ENCODE measurements at regions not wholly inside any gene's neighbourhood (a gene's known extent, or its start where the extent isn't known, plus 50 kb on each side); places are given as distances from the start of the nearest gene placed in this dataset.

DNA sequence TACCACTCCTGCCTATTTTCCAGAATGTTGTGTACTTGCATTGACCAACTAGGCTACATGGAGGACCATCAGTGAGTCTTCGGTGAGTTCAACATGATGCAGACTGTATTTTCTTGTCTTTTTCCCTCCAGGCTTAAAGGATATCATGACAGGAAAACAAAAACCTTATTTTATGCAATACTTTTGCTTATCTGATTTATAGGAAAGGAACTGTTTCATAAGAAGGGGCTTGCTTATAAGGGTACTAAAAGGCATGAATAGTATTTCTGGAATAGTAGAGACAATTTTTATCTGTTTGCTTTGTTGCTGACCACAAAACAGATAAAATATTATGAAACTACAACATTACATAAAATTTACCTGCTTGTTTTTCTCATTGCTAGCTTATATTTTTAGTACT lies 374.7 kb downstream of the KLF5 start:
- no peak for DNase-seq

DNA sequence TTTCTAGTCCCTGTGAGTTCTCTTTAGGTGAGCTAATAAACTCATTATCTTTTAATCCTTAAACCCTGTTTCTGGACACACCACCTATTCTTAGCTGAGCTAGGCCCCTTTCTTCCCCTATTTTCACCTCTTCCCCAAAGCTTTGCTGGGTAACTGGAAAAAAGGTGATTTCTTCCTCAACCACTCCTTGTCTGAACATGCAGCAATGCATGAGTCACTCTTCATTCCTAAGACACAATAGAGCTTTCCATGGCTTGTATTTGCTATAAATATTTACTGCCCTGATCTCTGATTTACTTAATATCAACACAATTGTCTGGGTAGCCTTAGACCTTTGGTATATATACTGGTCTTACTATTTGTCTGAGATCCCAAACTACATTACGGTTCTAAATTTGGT lies 370.9 kb downstream of the KLF5 start:
- DNase-seq, result no peak

- no peak for DNase-seq
These were observed 369.9 kb downstream of the KLF5 start for GRCh38 chr13:73428706-73429105.

- peak; percentile 54 for DNase-seq
These were observed 369.3 kb downstream of the KLF5 start for GRCh38 chr13:73428137-73428536.

- DNase-seq, result no peak
These were observed 364.2 kb downstream of the KLF5 start for GRCh38 chr13:73422973-73423372.

GRCh38 chr13:73421310-73421912 lies 362.6 kb downstream of the KLF5 start:
- DNase-seq, result no peak

GRCh38 chr13:73419186-73419585 lies 360.4 kb downstream of the KLF5 start:
- DNase-seq, result peak; percentile 13

- DNase-seq, result no peak
These were observed 358.3 kb downstream of the KLF5 start for GRCh38 chr13:73417012-73417615.

GRCh38 chr13:73416093-73416492 lies 357.3 kb downstream of the KLF5 start:
- no peak for DNase-seq

DNA sequence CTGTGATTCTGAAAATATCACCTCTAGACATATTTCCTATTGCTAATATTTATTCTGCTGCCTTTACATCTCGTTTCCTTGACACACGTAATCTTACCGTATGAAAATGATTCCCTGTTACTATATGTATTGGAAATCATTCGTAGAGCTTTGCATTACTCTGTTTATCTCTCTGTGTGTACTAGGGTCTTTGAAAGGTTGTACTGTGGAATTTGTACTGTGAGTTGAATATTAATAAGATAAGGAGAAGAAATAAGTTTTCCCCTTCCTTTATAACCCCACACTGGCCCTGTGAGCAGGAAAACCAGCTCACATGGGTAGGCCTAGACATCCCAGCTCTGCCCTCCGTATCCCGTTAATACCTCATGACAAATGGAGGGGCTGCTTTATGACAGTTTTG lies 354.9 kb downstream of the KLF5 start:
- no peak for DNase-seq

GRCh38 chr13:73412933-73413332 lies 354.1 kb downstream of the KLF5 start:
- no peak for DNase-seq

DNA sequence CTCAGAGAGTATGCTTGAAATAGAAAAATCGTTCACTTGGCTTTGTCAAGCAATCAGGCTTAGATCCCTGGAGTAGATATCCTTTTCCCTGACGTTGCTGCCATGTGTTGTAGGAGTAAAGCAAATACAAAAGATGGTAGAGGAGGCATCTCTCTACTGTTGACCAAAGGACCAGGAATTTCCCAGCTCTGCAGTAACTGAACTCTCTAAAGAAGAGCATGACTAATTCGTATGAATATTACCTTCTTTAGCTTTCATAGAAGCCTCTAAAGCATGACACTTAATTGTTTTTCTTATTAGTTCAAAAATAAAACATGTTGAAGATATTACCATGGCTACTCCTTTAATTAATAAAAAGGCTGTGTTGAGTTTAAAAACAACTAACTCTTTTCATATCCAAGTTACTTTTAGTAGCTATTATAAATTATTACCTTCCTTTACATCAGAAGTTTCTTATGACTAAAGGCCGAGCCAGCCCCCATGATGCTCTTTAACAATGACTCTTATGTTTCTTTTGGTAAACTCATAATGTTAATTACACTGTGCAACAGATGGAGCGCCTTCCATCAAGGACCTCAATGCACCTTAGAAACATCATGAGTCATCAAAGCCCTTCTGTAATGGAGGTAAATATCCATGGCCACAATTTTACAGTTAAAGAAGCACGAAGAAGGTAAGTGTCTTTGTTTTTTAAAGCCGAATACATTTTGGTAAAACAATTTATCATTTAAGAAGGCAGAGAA lies 352.4 kb downstream of the KLF5 start:
- no peak for DNase-seq

DNA sequence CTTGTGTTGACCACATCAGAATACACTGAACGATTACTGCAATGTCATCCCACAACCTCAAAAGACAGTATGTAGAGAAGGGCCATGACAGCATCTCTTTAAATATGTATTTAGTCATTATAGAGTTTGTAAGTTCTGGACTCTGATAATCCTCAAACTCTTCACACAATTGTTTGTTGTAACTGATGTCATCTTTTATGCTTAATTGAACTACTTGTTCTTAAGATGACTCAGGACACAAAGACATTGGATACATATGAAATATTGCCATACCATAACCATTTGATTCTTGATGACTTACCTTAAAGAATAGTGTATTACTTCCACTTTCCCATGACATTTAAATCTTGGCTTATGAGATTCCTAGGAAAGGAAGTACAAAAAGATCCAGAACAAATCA lies 347.6 kb downstream of the KLF5 start:
- DNase-seq, result no peak

- no peak for DNase-seq
These were observed 345.8 kb downstream of the KLF5 start for GRCh38 chr13:73404581-73404980.

DNA sequence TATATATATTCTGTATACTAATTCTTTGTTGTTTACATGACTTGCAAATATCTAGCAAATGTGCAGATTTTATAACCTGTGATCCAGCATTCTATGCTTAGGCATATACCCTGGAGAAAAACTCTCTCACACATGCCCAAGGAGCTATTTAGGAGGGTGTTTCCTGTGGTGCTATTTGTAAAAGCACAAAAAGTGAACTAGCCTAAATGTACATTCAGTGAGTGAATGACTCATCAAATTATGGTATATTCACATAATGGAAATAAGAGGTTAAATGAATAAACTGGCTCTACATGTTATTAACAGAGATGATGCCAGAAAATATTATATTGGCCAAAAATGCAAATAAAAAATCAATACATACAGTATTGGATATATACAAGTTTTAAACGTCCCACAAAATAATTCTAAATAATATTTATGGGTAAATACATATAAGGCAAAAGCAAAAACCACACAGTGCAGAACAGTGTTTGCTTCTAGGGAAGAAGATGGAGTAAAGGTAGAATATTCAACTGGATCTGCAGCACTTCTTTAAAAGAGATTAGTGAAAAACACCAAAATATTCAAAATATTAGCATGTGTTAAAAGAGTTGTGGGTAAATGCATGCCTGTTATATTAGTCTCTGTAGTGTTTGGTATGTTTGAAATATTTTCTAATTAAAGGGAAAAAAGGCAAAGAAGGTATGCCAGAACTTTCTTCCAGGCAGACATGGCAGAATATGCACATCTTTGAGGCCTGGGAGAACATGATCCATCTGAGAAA lies 344.7 kb downstream of the KLF5 start:
- no peak for DNase-seq

DNA sequence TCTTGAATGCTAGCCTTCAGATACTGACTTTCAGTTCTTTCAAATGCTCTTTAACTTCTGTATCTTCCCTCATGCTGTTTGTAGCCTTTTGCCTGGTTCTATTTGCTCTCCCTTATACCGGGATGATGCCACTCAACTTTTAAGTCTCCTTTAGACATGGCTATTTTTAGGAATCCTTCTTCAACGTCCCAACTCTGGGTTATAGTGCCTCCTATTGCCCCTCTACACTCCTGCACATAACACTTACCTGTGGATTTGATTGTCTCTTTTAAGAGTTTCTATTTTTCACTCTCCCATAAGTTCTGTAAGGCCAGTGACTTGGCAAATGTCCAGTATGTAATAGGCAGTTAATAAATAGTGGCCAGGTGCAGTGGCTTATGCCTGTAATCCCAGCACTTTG lies 343.0 kb downstream of the KLF5 start:
- peak; percentile 16 for DNase-seq

DNA sequence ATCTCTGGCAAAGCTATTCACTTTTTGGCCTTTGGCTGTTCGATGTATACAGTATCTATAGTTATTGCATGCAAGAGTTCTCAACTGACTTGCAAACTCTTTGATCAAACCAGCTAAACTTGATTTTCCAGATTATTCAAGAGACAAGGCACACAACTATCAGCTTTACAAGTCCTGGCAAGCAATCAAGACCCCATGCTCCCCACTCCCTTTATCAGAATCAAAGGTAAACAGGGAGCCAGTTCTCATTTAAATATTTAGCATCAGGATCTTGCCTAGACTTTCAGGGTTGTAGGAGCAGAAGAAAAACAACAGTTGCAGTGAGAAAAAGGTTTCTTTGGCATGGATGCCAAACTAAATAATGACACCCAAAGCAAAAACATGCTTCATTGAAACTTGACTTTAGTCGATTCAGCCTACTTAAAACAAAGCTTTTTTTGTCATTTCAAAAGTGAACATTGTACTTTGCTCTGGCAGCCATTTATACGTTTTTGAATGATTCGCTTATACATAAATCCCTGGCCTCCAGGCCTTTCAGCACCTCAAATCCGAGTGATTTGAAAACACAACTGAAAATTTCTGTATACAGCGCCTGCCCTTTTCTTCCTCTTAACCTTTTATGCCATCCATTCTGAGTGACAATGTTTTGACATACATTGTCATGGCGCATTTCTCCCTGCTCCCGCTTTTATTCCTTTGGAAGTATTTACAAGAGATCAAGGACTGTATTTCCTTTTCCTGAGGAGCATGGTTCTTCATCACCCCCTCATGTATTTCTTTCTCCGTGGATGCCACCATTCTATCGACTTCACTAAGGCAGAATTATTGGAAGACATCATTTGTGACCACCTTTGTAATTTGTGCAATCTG lies 340.8 kb downstream of the KLF5 start:
- peak; percentile 64 for DNase-seq

DNA sequence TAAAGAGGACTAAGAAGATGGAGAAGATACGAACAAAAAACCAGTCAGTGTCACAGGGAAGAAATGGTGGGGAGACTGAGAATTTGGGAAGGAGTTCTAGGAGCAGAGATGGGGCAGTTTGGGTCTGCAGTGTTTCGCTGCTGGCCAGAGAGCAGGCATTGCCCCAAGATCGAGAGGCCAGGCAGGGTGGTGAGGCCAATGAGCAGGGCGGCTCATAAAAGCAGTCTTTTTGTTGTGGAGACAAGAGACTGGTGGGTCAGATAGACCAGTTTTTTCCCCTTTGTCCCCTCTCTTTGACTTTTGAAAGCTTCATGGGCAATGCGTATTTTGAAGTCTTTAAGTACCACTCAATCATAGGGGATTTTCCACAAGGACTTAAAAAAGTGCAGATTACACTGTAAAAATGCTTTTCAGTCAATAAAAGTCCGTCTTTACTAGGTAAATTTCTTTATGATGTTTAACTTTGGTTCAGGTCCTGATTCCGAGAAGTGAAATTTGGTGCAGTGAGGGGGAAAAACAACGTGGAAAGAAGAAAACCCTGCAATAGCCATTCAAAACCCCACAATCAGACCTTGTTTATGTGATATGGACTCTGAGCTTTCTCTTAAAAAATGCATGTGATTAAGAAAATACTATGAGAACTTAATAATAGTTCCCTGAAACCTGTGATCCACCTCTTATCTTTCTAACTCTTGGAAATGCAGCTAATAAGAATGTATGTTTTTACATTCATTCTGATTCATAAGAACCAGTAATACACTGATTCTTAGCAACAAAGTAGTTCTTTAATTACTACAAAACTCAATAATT lies 338.9 kb downstream of the KLF5 start:
- no peak for DNase-seq

DNA sequence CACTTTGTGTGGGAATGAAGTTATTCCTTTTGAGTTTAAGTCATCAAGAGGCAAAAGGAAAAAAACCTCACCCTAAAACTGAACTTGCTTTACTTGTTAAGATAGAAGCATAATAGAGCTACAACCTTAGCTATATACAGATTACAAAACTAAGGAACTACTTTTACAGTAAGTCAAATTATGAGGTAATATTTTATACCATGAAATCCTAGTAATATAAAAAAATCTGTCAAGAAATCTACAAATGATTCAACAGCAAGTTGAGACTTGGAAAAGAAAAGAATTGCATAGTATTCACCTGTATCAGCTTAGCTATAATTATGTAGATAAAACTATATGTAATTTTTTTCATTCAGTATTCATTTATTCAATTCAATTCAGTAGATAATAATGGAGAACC lies 335.3 kb downstream of the KLF5 start:
- DNase-seq, result no peak

GRCh38 chr13:73390100-73390499 lies 331.3 kb downstream of the KLF5 start:
- DNase-seq, result no peak

DNA sequence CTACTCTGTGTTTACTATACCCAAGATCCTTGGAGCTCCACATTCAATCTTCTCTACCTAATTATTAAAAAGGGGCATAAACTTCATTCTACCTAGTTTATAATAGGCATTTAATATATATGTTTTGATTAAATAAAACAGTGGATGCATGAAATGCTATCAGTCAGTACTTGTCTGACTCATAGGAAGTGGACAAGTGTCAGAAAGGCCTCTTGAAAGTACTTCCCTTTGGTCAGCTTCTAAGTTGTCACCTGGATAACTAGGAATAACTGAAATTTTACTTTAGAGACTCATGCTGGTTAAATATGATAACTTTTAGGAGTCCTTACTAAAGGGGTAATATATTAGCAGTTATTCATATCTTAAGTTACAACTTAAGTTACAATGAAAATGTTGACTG lies 329.8 kb downstream of the KLF5 start:
- no peak for DNase-seq
